ENCODE measurements at regions not wholly inside any gene's neighbourhood (a gene's known extent, or its start where the extent isn't known, plus 50 kb on each side); places are given as distances from the start of the nearest gene placed in this dataset.

DNA sequence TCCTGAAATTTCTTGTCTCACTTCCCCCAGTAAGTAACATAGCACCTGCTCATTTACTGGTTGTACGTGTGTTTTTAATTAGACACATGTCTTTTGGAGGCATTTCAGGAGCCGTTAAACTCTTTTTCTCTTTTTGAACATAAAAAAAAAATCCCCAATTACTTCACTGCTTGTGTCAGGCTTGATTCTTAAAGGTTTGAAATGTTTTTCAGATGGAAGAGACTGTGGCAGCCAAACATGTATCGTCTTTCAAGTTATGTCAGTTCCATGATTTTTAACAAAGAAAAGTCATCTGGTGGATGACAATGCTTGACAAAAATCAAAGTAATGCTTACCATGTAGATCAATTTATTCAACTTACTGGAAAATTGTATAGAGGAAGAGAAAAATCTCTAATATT, 585.8 kb downstream of the GATA3 start:
- Mint-ChIP-seq H3K9me3 (ENCODE audit: unreplicated experiment) (peaks cover 3% of the 10 kb centered on the region), H3K4me3 (ENCODE audit: unreplicated experiment) (no peak overlapping the region), H3K27me3 (ENCODE audit: unreplicated experiment) (no peaks in the 10 kb centered on the region), H3K4me1 (ENCODE audit: low read depth, unreplicated experiment) (no peaks in the 10 kb centered on the region), H3K36me3 (ENCODE audit: unreplicated experiment) (peaks cover 12% of the 10 kb centered on the region), H3K27ac (ENCODE audit: unreplicated experiment) (no peak overlapping the region)
- DNase-seq = no peak
- TF ChIP-seq, protein P1, sequence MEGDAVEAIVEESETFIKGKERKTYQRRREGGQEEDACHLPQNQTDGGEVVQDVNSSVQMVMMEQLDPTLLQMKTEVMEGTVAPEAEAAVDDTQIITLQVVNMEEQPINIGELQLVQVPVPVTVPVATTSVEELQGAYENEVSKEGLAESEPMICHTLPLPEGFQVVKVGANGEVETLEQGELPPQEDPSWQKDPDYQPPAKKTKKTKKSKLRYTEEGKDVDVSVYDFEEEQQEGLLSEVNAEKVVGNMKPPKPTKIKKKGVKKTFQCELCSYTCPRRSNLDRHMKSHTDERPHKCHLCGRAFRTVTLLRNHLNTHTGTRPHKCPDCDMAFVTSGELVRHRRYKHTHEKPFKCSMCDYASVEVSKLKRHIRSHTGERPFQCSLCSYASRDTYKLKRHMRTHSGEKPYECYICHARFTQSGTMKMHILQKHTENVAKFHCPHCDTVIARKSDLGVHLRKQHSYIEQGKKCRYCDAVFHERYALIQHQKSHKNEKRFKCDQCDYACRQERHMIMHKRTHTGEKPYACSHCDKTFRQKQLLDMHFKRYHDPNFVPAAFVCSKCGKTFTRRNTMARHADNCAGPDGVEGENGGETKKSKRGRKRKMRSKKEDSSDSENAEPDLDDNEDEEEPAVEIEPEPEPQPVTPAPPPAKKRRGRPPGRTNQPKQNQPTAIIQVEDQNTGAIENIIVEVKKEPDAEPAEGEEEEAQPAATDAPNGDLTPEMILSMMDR (IDR thresholded peaks at IDR 0.05; ENCODE audit: partially characterized antibody, unreplicated experiment) = no peak

DNA sequence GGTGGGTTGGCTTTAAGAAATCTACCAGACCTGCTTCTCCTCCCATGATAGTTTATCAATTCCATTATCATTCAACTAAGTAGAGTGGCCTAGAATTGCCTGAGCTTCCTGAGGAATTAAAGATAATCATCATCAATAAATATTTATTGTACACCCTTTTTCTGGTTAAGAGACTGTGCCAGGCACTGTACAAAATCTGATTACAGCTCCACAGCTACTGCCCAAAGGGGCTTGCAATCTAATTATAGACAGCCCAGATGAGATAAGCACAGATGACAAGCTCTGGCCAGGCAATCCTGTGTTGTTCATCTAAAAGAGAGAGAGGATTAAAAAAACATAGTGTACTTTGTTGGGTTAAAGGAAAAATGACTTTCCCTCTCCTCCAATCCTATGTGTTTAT, 586.4 kb downstream of the GATA3 start:
- peaks cover 12% of the 10 kb centered on the region for H3K36me3 Mint-ChIP-seq (ENCODE audit: unreplicated experiment)
- peak overlapping the region; percentile 13 for H3K27ac Mint-ChIP-seq (ENCODE audit: unreplicated experiment)
- H3K4me3 Mint-ChIP-seq (ENCODE audit: unreplicated experiment) = no peak overlapping the region
- no peak for DNase-seq
- peaks cover 3% of the 10 kb centered on the region for H3K9me3 Mint-ChIP-seq (ENCODE audit: unreplicated experiment)
- H3K27me3 Mint-ChIP-seq (ENCODE audit: unreplicated experiment) = no peaks in the 10 kb centered on the region
- TF ChIP-seq, protein P1 (IDR thresholded peaks at IDR 0.05; ENCODE audit: partially characterized antibody, unreplicated experiment) = no peak
- no peaks in the 10 kb centered on the region for H3K4me1 Mint-ChIP-seq (ENCODE audit: low read depth, unreplicated experiment)

DNA sequence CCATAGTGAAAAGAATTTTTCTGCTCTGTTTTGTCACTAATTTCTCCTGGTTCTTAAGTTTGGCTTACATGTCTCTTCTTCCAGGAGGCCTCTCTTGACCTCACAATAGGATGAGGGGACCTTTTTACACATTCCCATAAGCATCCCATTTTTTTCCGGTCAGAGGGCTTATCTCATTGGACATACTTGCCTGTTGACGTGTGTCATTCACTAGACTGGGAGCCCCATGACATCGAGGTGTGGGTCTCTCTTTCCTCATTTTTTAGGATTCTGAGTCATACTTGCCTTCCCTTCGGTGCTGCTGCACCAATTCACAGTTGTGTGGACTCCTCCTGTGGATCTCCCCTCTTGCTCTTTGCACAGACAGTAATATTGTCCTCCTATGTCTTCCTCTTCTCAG, 601.8 kb downstream of the GATA3 start:
- DNase-seq = no peak
- Mint-ChIP-seq H3K27ac (ENCODE audit: unreplicated experiment) (no peak overlapping the region), H3K4me1 (ENCODE audit: low read depth, unreplicated experiment) (no peaks in the 10 kb centered on the region), H3K4me3 (ENCODE audit: unreplicated experiment) (no peak overlapping the region), H3K27me3 (ENCODE audit: unreplicated experiment) (no peaks in the 10 kb centered on the region), H3K9me3 (ENCODE audit: unreplicated experiment) (no peaks in the 10 kb centered on the region), H3K36me3 (ENCODE audit: unreplicated experiment) (no peaks in the 10 kb centered on the region)
- TF ChIP-seq, protein P1 (IDR thresholded peaks at IDR 0.05; ENCODE audit: partially characterized antibody, unreplicated experiment) = no peak

DNA sequence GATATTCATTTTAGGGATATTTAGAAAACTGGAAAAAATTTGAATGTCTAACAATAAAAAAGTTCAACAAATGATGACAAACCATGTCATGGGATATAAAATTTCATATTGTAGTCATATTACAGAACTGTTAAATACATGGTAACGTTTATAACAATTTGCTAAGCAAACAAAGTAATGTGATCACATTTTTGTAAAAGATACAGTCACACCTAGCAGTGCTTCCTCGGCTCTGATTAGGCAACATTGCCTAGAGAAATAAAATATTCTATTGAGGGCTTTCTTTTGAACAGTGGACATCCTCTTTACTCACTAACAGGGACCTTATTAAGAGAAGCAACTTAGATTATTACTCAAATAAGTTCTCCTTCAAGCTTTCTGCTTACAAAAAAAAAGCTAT, 605.5 kb downstream of the GATA3 start:
- Mint-ChIP-seq H3K9me3 (ENCODE audit: unreplicated experiment) (no peaks in the 10 kb centered on the region), H3K27ac (ENCODE audit: unreplicated experiment) (no peak overlapping the region), H3K4me3 (ENCODE audit: unreplicated experiment) (no peak overlapping the region), H3K36me3 (ENCODE audit: unreplicated experiment) (no peaks in the 10 kb centered on the region), H3K27me3 (ENCODE audit: unreplicated experiment) (no peaks in the 10 kb centered on the region), H3K4me1 (ENCODE audit: low read depth, unreplicated experiment) (no peaks in the 10 kb centered on the region)
- TF ChIP-seq, protein P1 (IDR thresholded peaks at IDR 0.05; ENCODE audit: partially characterized antibody, unreplicated experiment) = no peak
- no peak for DNase-seq

DNA sequence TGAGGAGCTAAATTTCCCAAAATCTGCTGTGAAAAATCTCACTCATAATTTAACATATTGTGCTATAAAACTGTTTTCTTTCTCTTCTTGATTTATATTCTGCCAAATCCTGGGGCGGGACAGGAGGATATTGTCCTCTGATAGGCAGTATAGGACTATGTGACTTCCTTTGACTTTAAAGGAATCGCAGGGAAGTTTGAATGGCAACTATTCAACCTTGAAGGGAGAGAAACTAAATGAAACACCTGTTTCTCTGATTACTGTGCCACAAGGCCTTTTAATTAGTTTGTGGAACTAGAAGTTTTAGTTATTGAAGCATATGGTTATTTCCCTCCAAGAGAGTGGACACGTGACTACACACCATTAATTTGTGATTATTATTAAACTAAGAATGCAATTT, 607.4 kb downstream of the GATA3 start:
- H3K4me1 Mint-ChIP-seq (ENCODE audit: low read depth, unreplicated experiment) = no peaks in the 10 kb centered on the region
- H3K27me3 Mint-ChIP-seq (ENCODE audit: unreplicated experiment) = no peaks in the 10 kb centered on the region
- TF ChIP-seq, protein P1 (IDR thresholded peaks at IDR 0.05; ENCODE audit: partially characterized antibody, unreplicated experiment) = no peak
- no peak overlapping the region for H3K27ac Mint-ChIP-seq (ENCODE audit: unreplicated experiment)
- no peak overlapping the region for H3K4me3 Mint-ChIP-seq (ENCODE audit: unreplicated experiment)
- H3K36me3 Mint-ChIP-seq (ENCODE audit: unreplicated experiment) = no peaks in the 10 kb centered on the region
- no peaks in the 10 kb centered on the region for H3K9me3 Mint-ChIP-seq (ENCODE audit: unreplicated experiment)
- DNase-seq = no peak
